Peyer's patch (tissue), 4 donors: ENCODE measurements at regions not wholly inside any gene's neighbourhood (a gene's known extent, or its start where the extent isn't known, plus 50 kb on each side); places are given as distances from the start of the nearest gene placed in this dataset.

Experiments used
- DNase-seq, 3 donors: peaks; one replicate each; pipeline ENCODE4 v3.0.0-alpha.2; 2017 to 2019
- H3K27ac ChIP-seq, 4 donors: fragments of 200-600 bp; sonication (generic); one replicate each; pipeline ENCODE4 v1.5.1; 2016 to 2019
- H3K27me3 ChIP-seq, 2 donors: fragments of 200-600 bp; sonication (generic); one replicate each; pipeline ENCODE4 v1.5.1; 2019
- H3K36me3 ChIP-seq, 3 donors: fragments of 200-600 bp; sonication (generic); one replicate each; pipeline ENCODE4 v1.5.1; 2016 to 2019
- H3K4me1 ChIP-seq, 4 donors: fragments of 200-600 bp; sonication (generic); one replicate each; pipeline ENCODE4 v1.5.1; 2016 to 2019
- H3K4me3 ChIP-seq, 4 donors: fragments of 200-600 bp; sonication (generic); 1 replicate in 3 of 4; 2 replicates in 1 of 4; pipeline ENCODE4 v1.5.1; 2016 to 2019; ENCODE audit warnings: mild to moderate bottlenecking in 1 of 4
- H3K9me3 ChIP-seq, 4 donors: fragments of 200-600 bp; sonication (generic); one replicate each; pipeline ENCODE4 v1.5.1; 2016 to 2019; ENCODE audit warnings: mild to moderate bottlenecking in 1 of 4
- POLR2A ChIP-seq, 2 donors: fragments of 450-650 bp; IDR thresholded peaks; one replicate each; pipeline ENCODE4 v1.5.1; 2017; ENCODE audit warnings: antibody characterized with exemption in 2 of 2, mild to moderate bottlenecking in 2 of 2, moderate library complexity in 2 of 2
- TF ChIP-seq, protein P1 (sequence below), 6 experiments: fragments of 450-650 bp in 4 of 6; fragments of 200-600 bp in 2 of 6; sonication (generic) in 1 of 6; IDR thresholded peaks; one replicate each; pipeline ENCODE4 v1.5.1; 2017 to 2019; ENCODE audit warnings: antibody characterized with exemption in 6 of 6, mild to moderate bottlenecking in 3 of 6, moderate library complexity in 1 of 6

DNA sequence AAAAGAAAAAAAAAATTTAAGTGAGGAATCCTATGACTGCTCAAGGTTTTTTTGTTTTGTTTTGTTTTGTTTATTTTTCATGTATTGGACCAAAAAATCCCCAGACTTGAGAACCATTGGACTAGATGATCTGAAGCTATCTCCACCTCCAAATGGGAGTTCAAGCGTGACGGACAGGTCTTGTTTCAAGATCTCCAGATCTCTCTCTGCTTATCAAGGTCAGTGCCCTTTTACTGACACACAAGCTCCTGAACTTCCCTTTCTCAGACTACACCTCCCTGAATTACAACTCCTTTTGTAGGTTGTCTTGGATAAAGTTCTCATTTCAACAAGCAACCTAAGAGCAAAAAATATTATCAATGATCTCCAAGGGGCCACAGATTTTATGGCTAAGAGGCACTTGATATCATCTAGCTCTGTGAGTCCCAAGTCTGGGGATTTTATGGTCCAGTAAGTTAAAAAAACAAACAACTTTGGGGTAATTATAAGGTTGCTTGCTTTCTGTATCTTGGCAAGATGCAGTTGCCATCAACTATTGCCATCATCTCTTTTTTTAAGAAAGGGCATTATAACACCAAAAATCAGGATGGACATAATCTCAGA, 396.0 kb upstream of the ATP5MC3 start:
- Histone ChIP-seq H3K27ac (no peak overlapping the region), H3K36me3 (no peaks in the 10 kb centered on the region), H3K27me3 (no peaks in the 10 kb centered on the region), H3K4me3 (no peak overlapping the region), H3K4me1 (no peaks in the 10 kb centered on the region), H3K9me3 (no peaks in the 10 kb centered on the region)
- no peak for DNase-seq
- TF ChIP-seq, protein P1, sequence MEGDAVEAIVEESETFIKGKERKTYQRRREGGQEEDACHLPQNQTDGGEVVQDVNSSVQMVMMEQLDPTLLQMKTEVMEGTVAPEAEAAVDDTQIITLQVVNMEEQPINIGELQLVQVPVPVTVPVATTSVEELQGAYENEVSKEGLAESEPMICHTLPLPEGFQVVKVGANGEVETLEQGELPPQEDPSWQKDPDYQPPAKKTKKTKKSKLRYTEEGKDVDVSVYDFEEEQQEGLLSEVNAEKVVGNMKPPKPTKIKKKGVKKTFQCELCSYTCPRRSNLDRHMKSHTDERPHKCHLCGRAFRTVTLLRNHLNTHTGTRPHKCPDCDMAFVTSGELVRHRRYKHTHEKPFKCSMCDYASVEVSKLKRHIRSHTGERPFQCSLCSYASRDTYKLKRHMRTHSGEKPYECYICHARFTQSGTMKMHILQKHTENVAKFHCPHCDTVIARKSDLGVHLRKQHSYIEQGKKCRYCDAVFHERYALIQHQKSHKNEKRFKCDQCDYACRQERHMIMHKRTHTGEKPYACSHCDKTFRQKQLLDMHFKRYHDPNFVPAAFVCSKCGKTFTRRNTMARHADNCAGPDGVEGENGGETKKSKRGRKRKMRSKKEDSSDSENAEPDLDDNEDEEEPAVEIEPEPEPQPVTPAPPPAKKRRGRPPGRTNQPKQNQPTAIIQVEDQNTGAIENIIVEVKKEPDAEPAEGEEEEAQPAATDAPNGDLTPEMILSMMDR (IDR thresholded peaks at IDR 0.05), result no peak
- TF ChIP-seq POLR2A (IDR thresholded peaks at IDR 0.05), result no peak

DNA sequence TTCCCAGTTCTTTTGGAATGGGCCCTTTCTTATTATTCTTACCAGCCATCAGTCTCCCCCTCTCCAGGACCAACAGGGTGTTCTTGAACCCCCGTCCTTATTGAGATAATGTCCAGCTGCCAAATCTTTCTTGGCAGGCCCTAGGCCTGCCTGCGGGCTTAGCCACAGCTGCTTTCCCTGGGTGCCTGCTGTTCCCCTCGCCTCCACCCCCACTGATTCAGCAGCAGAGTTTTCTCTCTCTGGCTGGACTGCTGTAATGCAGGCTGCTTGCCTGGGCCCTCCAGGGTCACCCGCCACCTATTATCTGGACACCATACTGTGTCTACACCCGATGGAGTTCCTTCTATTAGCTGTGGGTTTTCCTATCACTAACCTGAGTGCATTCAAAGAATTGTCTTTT, 395.4 kb upstream of the ATP5MC3 start:
- Histone ChIP-seq H3K36me3 (no peaks in the 10 kb centered on the region), H3K9me3 (no peaks in the 10 kb centered on the region), H3K4me3 (no peak overlapping the region), H3K4me1 (no peaks in the 10 kb centered on the region), H3K27me3 (no peaks in the 10 kb centered on the region), H3K27ac (no peak overlapping the region)
- no peak for DNase-seq
- TF ChIP-seq, protein P1 (IDR thresholded peaks at IDR 0.05), result no peak
- no peak for TF ChIP-seq POLR2A (IDR thresholded peaks at IDR 0.05)

GRCh38 chr2:175576270-175576669, 394.8 kb upstream of the ATP5MC3 start:
- H3K36me3 ChIP-seq, result no peaks in the 10 kb centered on the region
- no peak for TF ChIP-seq POLR2A (IDR thresholded peaks at IDR 0.05)
- TF ChIP-seq, protein P1 (IDR thresholded peaks at IDR 0.05), result no peak
- no peaks in the 10 kb centered on the region for H3K9me3 ChIP-seq
- no peak overlapping the region for H3K4me3 ChIP-seq
- no peak overlapping the region for H3K27ac ChIP-seq
- DNase-seq, result no peak
- no peaks in the 10 kb centered on the region for H3K27me3 ChIP-seq
- no peaks in the 10 kb centered on the region for H3K4me1 ChIP-seq

DNA sequence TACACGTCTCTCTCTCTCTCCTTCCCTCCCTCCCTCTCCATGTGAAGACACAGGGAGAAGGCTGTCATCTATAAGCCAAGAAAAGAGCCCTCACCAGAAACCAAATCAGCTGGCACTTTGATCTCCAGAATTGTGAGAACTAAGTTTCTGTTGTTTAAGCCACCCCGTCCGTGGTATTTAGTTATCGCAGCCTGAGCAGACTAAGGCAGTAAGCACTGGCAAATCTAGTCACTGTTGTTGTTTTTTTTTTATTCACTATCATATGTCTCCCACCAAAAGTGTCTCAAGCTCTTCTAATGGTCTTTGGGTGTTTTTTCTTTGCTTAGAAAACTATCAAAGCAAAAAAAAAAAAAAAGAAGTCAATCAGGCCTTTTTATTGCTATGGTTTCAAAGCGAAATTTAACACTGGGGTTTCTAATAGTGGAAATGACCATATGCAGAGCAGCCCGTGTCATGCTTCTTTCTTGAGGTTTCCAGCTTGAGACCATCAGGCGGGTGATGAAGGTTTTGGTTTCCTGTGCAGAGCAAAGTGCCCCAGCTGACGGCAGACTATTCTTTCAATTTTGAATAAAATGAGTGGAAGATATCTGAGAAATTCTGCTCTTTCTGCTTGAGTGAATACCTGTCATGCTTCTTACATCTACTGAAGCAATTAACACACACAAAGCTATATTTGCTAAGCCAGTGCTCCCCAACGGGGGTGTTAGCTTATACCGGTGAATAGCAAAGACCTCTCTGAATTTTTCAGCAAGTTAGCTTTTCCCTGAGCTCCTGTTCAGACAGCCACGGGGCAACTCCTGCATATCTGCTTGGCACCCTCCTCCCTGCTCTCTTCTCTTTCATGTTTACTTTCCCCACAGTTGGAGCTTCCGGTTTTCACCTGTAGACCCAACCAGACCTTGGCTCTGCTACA, 394.1 kb upstream of the ATP5MC3 start:
- H3K36me3 ChIP-seq, result no peaks in the 10 kb centered on the region
- no peaks in the 10 kb centered on the region for H3K9me3 ChIP-seq
- no peak overlapping the region for H3K27ac ChIP-seq
- no peak for DNase-seq
- H3K4me3 ChIP-seq, result no peak overlapping the region
- H3K27me3 ChIP-seq, result no peaks in the 10 kb centered on the region
- TF ChIP-seq POLR2A (IDR thresholded peaks at IDR 0.05), result no peak
- H3K4me1 ChIP-seq, result no peaks in the 10 kb centered on the region

- Histone ChIP-seq H3K4me1 (no peaks in the 10 kb centered on the region), H3K4me3 (no peak overlapping the region), H3K27ac (no peak overlapping the region), H3K36me3 (no peaks in the 10 kb centered on the region), H3K27me3 (no peaks in the 10 kb centered on the region), H3K9me3 (no peaks in the 10 kb centered on the region)
- TF ChIP-seq, protein P1 (IDR thresholded peaks at IDR 0.05), result no peak
- DNase-seq, result no peak
These were observed 392.6 kb upstream of the ATP5MC3 start for GRCh38 chr2:175574069-175574468.

GRCh38 chr2:175571078-175571653, 389.7 kb upstream of the ATP5MC3 start:
- Histone ChIP-seq H3K4me3 (no peak overlapping the region), H3K4me1 (no peaks in the 10 kb centered on the region), H3K27me3 (no peaks in the 10 kb centered on the region), H3K27ac (no peak overlapping the region), H3K36me3 (no peaks in the 10 kb centered on the region), H3K9me3 (no peaks in the 10 kb centered on the region)
- no peak for DNase-seq
- TF ChIP-seq, protein P1 (IDR thresholded peaks at IDR 0.05), result no peak
- no peak for TF ChIP-seq POLR2A (IDR thresholded peaks at IDR 0.05)
